ENCODE measurements at regions not wholly inside any gene's neighbourhood (a gene's known extent, or its start where the extent isn't known, plus 50 kb on each side); places are given as distances from the start of the nearest gene placed in this dataset.
"Not testable (repeated sequence)": the region's sequence is repeated elsewhere in the genome, so short reads cannot be mapped to it uniquely, and the experiment has no call there.

- H3K4me1 ChIP-seq (replicated peaks in 1 of 2), result peaks cover 14 to 15% of the 10 kb centered on the region in 2 donors
- in situ Hi-C loops (cut with MboI; ENCODE audit: low pct_unique_long_range_greater_than_20kb in 2 of 9, low sequenced_read_pairs in 9 of 9, unreplicated experiment in 9 of 9), result no loop called here
- H3K4me3 ChIP-seq, result no peak overlapping the region
- no peak overlapping the region for H3K27ac ChIP-seq
- WGBS, 10 experiments, result 67 to 92% (median 82%) methylated on average over 1 to 2 of the region's 2 CpGs; no CpG with 5 or more reads in 6 of the 10 experiments
- ATAC-seq (replicated peaks in 6 of 8), result no peak
Observed at GRCh38 chr20:53826090-53826489, 232.5 kb upstream of the ZNF217 start.

- H3K4me1 ChIP-seq (replicated peaks in 1 of 2), result peaks cover 14 to 15% of the 10 kb centered on the region in 2 donors
- WGBS, 10 experiments, result 60 to 100% (median 96%) methylated on average over 1 to 4 of the region's 4 CpGs; no CpG with 5 or more reads in 1 of the 10 experiments
- in situ Hi-C loops (cut with MboI; ENCODE audit: low pct_unique_long_range_greater_than_20kb in 2 of 9, low sequenced_read_pairs in 9 of 9, unreplicated experiment in 9 of 9), result no loop called here
- H3K4me3 ChIP-seq, result no peak overlapping the region
- no peak for ATAC-seq (replicated peaks in 6 of 8)
- H3K27ac ChIP-seq, result no peak overlapping the region
Observed at GRCh38 chr20:53825282-53825681, 231.6 kb upstream of the ZNF217 start.

GRCh38 chr20:53824779-53825178, 231.1 kb upstream of the ZNF217 start:
- H3K4me1 ChIP-seq (replicated peaks in 1 of 2), result peaks cover 13 to 14% of the 10 kb centered on the region in 2 donors
- 83 to 100% (median 100%) methylated on average over 1 to 2 of the region's 4 CpGs; no CpG with 5 or more reads in 4 of the 10 experiments for WGBS, 10 experiments
- H3K27ac ChIP-seq, result no peak overlapping the region
- ATAC-seq (replicated peaks in 6 of 8), result no peak
- no peak overlapping the region for H3K4me3 ChIP-seq
- in situ Hi-C loops (cut with MboI; ENCODE audit: low pct_unique_long_range_greater_than_20kb in 2 of 9, low sequenced_read_pairs in 9 of 9, unreplicated experiment in 9 of 9), result loop anchor here in 1 of 9 experiments (25.0 kb wide), 1 partner anchor 237 kb away; the partner anchor contains the start of gene ZNF217

GRCh38 chr20:53823121-53823764, 229.6 kb upstream of the ZNF217 start:
- WGBS, 10 experiments, result 78 to 100% (median 89%) methylated on average over 1 to 5 of the region's 6 CpGs; no CpG with 5 or more reads in 2 of the 10 experiments
- peaks cover 0 to 3% of the 10 kb centered on the region in 2 donors for H3K4me1 ChIP-seq (replicated peaks in 1 of 2)
- ATAC-seq (replicated peaks in 6 of 8), result no peak
- H3K27ac ChIP-seq, result no peak overlapping the region
- in situ Hi-C loops (cut with MboI; ENCODE audit: low pct_unique_long_range_greater_than_20kb in 2 of 9, low sequenced_read_pairs in 9 of 9, unreplicated experiment in 9 of 9), result loop anchor here in 1 of 9 experiments (25.0 kb wide), 1 partner anchor 236 kb away; the partner anchor contains the start of gene ZNF217
- H3K4me3 ChIP-seq, result no peak overlapping the region

- Histone ChIP-seq H3K4me1 (replicated peaks in 1 of 2) (no peaks in the 10 kb centered on the region), H3K4me3 (no peak overlapping the region), H3K27ac (no peak overlapping the region)
- no peak for ATAC-seq (replicated peaks in 6 of 8)
- in situ Hi-C loops (cut with MboI; ENCODE audit: low pct_unique_long_range_greater_than_20kb in 2 of 9, low sequenced_read_pairs in 9 of 9, unreplicated experiment in 9 of 9), result loop anchor here in 1 of 9 experiments (25.0 kb wide), 1 partner anchor 235 kb away; the partner anchor contains the start of gene ZNF217
- 29 to 100% (median 92%) methylated on average over 1 to 5 of the region's 5 CpGs; no CpG with 5 or more reads in 2 of the 10 experiments for WGBS, 10 experiments
Observed at GRCh38 chr20:53822534-53822933, 228.9 kb upstream of the ZNF217 start.

- WGBS, 10 experiments, result 40 to 95% (median 89%) methylated on average over 1 to 5 of the region's 7 CpGs; no CpG with 5 or more reads in 6 of the 10 experiments
- in situ Hi-C loops (cut with MboI; ENCODE audit: low pct_unique_long_range_greater_than_20kb in 2 of 9, low sequenced_read_pairs in 9 of 9, unreplicated experiment in 9 of 9), result loop anchor here in 1 of 9 experiments (25.0 kb wide), 1 partner anchor 233 kb away; the partner anchor contains the start of gene ZNF217
Observed at GRCh38 chr20:53819973-53820451, 226.4 kb upstream of the ZNF217 start.

GRCh38 chr20:53818457-53819177, 225.0 kb upstream of the ZNF217 start:
- Histone ChIP-seq H3K4me3 (no peak overlapping the region), H3K4me1 (replicated peaks in 1 of 2) (no peaks in the 10 kb centered on the region), H3K27ac (no peak overlapping the region)
- in situ Hi-C loops (cut with MboI; ENCODE audit: low pct_unique_long_range_greater_than_20kb in 2 of 9, low sequenced_read_pairs in 9 of 9, unreplicated experiment in 9 of 9), result loop anchor here in 1 of 9 experiments (25.0 kb wide), 1 partner anchor 231 kb away; the partner anchor contains the start of gene ZNF217
- no peak for ATAC-seq (replicated peaks in 6 of 8)

More at GRCh38 chr20:53819973-53820451, 226.4 kb upstream of the ZNF217 start:
- Histone ChIP-seq H3K27ac (no peak overlapping the region), H3K4me3 (no peak overlapping the region), H3K4me1 (replicated peaks in 1 of 2) (no peaks in the 10 kb centered on the region)
- ATAC-seq (replicated peaks in 6 of 8), result no peak

- not testable (repeated sequence) for H3K4me1 ChIP-seq (replicated peaks in 1 of 2); H3K4me3 ChIP-seq; H3K27ac ChIP-seq; ATAC-seq (replicated peaks in 6 of 8)
- in situ Hi-C loops (cut with MboI; ENCODE audit: low pct_unique_long_range_greater_than_20kb in 2 of 9, low sequenced_read_pairs in 9 of 9, unreplicated experiment in 9 of 9), result loop anchor here in 1 of 9 experiments (25.0 kb wide), 1 partner anchor 230 kb away; the partner anchor contains the start of gene ZNF217
- 89 to 100% (median 94%) methylated on average over 1 to 7 of the region's 7 CpGs for WGBS, 10 experiments
Observed at GRCh38 chr20:53817513-53817912, 223.9 kb upstream of the ZNF217 start.

GRCh38 chr20:53816872-53817398, 223.3 kb upstream of the ZNF217 start:
- in situ Hi-C loops (cut with MboI; ENCODE audit: low pct_unique_long_range_greater_than_20kb in 2 of 9, low sequenced_read_pairs in 9 of 9, unreplicated experiment in 9 of 9), result loop anchor here in 1 of 9 experiments (25.0 kb wide), 1 partner anchor 230 kb away; the partner anchor contains the start of gene ZNF217
- Histone ChIP-seq H3K4me3 (no peak overlapping the region), H3K4me1 (replicated peaks in 1 of 2) (no peaks in the 10 kb centered on the region), H3K27ac (no peak overlapping the region)
- ATAC-seq (replicated peaks in 6 of 8), result no peak
- WGBS, 10 experiments, result 87 to 100% (median 96%) methylated on average over 3 to 4 of the region's 4 CpGs

GRCh38 chr20:53815509-53815908, 221.9 kb upstream of the ZNF217 start:
- Histone ChIP-seq H3K4me1 (replicated peaks in 1 of 2) (no peaks in the 10 kb centered on the region), H3K4me3 (no peak overlapping the region), H3K27ac (no peak overlapping the region)
- in situ Hi-C loops (cut with MboI; ENCODE audit: low pct_unique_long_range_greater_than_20kb in 2 of 9, low sequenced_read_pairs in 9 of 9, unreplicated experiment in 9 of 9), result loop anchor here in 1 of 9 experiments (25.0 kb wide), 1 partner anchor 228 kb away; the partner anchor contains the start of gene ZNF217
- ATAC-seq (replicated peaks in 6 of 8), result no peak

GRCh38 chr20:53814060-53814459, 220.4 kb upstream of the ZNF217 start:
- 88 to 100% (median 100%) methylated on average over 1 to 2 of the region's 2 CpGs; no CpG with 5 or more reads in 3 of the 10 experiments for WGBS, 10 experiments
- in situ Hi-C loops (cut with MboI; ENCODE audit: low pct_unique_long_range_greater_than_20kb in 2 of 9, low sequenced_read_pairs in 9 of 9, unreplicated experiment in 9 of 9), result loop anchor here in 1 of 9 experiments (25.0 kb wide), 1 partner anchor 227 kb away; the partner anchor contains the start of gene ZNF217

GRCh38 chr20:53813636-53814035, 220.0 kb upstream of the ZNF217 start:
- 43 to 100% (median 81%) methylated on average over 1 to 5 of the region's 5 CpGs; no CpG with 5 or more reads in 3 of the 10 experiments for WGBS, 10 experiments
- Histone ChIP-seq H3K4me3 (no peak overlapping the region), H3K4me1 (replicated peaks in 1 of 2) (no peaks in the 10 kb centered on the region), H3K27ac (no peak overlapping the region)
- in situ Hi-C loops (cut with MboI; ENCODE audit: low pct_unique_long_range_greater_than_20kb in 2 of 9, low sequenced_read_pairs in 9 of 9, unreplicated experiment in 9 of 9), result loop anchor here in 1 of 9 experiments (25.0 kb wide), 1 partner anchor 226 kb away; the partner anchor contains the start of gene ZNF217
- ATAC-seq (replicated peaks in 6 of 8), result no peak

More at GRCh38 chr20:53814060-53814459, 220.4 kb upstream of the ZNF217 start:
- Histone ChIP-seq H3K4me1 (replicated peaks in 1 of 2) (no peaks in the 10 kb centered on the region), H3K4me3 (no peak overlapping the region), H3K27ac (no peak overlapping the region)
- no peak for ATAC-seq (replicated peaks in 6 of 8)
